AG09319 (cell line): ENCODE measurements at regions not wholly inside any gene's neighbourhood (a gene's known extent, or its start where the extent isn't known, plus 50 kb on each side); places are given as distances from the start of the nearest gene placed in this dataset.
"Not testable (repeated sequence)": the region's sequence is repeated elsewhere in the genome, so short reads cannot be mapped to it uniquely, and the experiment has no call there.

ENCODE experiments used
- DNase-seq: peaks from one replicate; pipeline ENCODE4 v3.0.0-alpha.2; 2010; ENCODE audit warnings: low read depth; ENCODE audit errors: extremely low read depth
- CTCF ChIP-seq: IDR thresholded peaks from 2 replicates; pipeline ENCODE4 v1.5.1; 2011; ENCODE audit warnings: low read depth, mild to moderate bottlenecking, inconsistent platforms, low read length, moderate library complexity

DNA sequence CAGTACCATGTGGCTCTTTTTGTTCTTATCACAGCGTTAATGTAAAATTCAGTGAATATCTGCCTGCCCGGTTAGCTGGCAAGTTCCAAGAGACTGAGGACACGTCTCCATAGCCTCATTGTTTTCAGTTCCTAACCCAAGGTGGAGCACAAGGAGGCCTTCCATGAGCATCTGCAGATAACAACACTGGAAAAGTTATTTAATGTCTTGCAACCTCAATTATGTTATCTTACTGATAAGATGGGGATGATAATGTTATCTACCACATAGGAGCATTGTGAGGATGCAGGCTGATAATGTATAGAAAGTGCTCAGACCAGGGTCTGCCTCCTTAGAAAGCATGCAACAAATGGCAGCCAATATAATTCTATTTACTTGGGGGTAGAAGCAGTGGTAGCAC lies 109.6 kb upstream of the DNAH14 start:
- no peak for TF ChIP-seq CTCF
- DNase-seq, result no peak

- DNase-seq, result no peak
- TF ChIP-seq CTCF, result no peak
Measured at GRCh38 chr1:224820341-224820740, 109.1 kb upstream of the DNAH14 start.

DNA sequence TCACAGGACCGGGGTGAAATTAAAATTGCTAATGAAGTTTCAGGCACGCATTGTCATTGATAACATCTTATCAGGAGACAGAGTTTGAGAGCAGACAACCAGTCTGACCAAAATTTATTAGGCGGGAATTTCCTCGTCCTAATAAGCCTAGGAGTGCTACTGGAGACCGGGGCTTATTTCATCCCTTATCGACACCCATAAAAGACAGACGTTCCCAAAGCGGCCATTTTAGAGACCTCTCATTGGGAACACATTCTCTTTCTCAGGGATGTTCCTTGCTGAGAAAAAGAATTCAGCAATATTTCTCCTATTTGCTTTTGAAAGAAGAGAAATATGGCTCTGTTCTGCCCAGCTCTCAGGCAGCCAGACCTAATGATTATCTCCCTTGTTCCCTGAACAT lies 107.7 kb upstream of the DNAH14 start:
- not testable (repeated sequence) for DNase-seq

- no peak for TF ChIP-seq CTCF
Measured at GRCh38 chr1:224825525-224826000, 103.9 kb upstream of the DNAH14 start.

DNA sequence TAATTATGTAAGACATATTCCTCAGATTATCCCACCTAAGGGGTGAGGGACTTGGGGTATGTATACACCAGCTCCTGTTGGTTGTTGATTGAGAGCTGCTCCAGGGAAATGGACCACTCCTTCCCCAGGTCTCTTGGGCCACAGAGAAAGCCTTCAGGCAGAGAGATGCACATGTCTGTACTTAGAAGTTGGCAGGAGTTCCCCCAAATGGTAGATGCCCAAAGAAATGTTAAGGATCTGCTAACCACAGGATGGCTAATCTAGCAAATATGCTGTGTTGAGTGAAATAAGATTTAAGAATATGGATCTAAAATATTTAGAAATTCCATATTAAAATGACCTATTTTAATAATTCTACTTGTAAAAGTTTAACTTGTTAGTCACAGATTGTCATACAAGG lies 100.8 kb upstream of the DNAH14 start:
- no peak for DNase-seq
- TF ChIP-seq CTCF, result no peak

More at GRCh38 chr1:224825525-224826000, 103.9 kb upstream of the DNAH14 start:
- DNase-seq, result no peak

DNA sequence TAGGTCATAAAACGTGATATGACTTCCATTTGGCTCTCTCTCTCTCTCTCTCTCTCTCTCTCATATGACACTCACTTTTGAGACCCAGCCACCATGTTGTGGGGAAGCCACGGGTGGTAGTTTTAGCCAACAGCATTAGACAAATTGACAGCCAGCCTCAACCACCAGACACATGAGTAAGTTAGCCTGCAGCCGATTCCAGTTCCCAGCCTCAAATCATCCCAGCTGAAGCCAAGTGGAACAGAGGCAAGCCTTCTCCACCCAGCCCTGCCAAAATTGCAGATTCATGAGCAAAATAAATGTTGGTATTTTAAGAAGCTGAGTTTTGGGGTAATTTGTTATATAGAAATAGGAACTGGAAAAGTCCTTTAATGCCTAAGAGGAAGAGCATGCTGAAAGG lies 98.0 kb upstream of the DNAH14 start:
- DNase-seq, result no peak
- no peak for TF ChIP-seq CTCF

DNA sequence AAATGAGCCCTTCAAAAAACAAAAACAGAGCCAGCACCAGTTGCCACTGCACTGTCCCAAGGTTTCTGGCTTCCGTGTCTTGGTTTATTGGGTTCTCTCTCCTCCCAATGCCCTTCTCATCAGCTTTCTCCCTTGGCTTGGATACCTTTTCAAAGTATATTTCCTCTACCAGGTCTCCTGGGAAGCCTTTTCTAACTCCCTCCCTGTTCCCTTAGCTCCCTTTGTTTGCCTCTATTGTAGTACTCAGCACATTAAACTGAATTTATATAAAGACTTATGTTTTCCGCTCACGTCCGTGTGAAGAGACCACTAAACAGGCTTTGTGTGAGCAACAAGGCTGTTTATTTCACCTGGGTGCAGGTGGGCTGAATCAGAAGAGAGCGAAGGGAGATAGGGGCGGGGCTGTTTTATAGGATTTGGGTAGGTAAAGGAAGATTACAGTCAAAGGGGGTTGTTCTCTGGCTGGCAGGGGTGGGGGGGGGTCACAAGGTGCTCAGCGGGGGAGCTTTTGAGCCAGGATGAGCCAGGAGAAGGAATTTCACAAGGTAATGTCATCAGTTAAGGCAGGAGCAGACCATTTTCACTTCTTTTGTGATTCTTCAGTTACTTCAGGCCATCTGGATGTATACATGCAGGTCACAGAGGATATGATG lies 89.7 kb upstream of the DNAH14 start:
- DNase-seq, result not testable (repeated sequence)

- not testable (repeated sequence) for DNase-seq
Measured at GRCh38 chr1:224841803-224842202, 87.7 kb upstream of the DNAH14 start.

DNA sequence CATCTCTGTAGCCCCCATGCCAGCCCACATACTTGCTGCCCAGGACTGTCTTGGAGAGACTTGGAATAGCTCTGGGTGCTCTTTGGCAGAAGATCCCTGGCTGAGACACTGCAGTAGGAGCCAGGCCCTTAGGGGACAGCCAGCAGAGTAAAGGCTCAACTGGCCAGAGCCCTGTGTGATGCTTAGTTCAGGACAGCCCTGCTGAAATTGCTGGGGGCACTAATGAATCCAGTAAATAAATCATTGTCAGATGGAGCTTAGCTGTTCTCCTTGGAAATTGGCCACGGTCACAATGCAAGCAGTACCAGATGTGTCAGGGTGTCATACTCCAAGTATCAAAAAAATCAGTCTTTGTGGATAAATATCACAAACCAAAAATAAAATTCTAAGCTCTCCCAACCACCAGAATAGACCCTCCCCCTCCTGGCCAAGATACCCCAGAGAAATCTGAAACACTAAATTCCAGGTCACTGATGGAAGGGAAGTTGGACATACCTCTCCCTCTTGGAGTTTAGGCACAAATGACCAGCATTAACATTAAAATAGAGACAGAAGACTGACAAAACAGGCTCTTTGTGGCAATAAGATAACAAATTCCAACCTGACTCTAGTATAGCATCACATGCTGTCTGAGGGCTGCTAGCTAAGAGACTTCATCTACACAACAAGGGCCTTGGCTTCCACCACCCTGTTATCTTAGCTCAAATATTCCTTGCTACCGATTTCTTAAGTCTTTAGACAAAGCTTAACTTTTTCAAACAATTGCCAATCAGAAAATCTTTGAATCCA lies 83.2 kb upstream of the DNAH14 start:
- DNase-seq, result no peak
- TF ChIP-seq CTCF, result no peak
